Astrocyte of the spinal cord (primary cell): ENCODE measurements at regions not wholly inside any gene's neighbourhood (a gene's known extent, or its start where the extent isn't known, plus 50 kb on each side); places are given as distances from the start of the nearest gene placed in this dataset.
A peak's percentile ranks its signal among the peaks of the same experiment; 100 is the strongest.
"Not testable (repeated sequence)": the region's sequence is repeated elsewhere in the genome, so short reads cannot be mapped to it uniquely, and the experiment has no call there.

Source experiments
- DNase-seq: peaks from one replicate; pipeline ENCODE4 v3.0.0; 2011; ENCODE audit warnings: low read depth, low spot score
- H3K4me3 ChIP-seq: 2 replicates; pipeline ENCODE4 v1.5.1; 2011; ENCODE audit warnings: low read depth, mild to moderate bottlenecking, low read length, moderate library complexity
- CTCF ChIP-seq: IDR thresholded peaks from 2 replicates; pipeline ENCODE4 v1.5.1; 2012; ENCODE audit warnings: low read depth, mild to moderate bottlenecking, low read length, inconsistent platforms
- in situ Hi-C: cut with HindIII; loops from 2 replicates; pipeline ENCODE4 v1.10.0; 2017; ENCODE audit warnings: low sequenced_read_pairs

GRCh38 chr7:76117306-76117991 lies 69.5 kb downstream of the MDH2 start:
- in situ Hi-C loops, DNase-seq, H3K4me3 ChIP-seq: not testable (repeated sequence)

DNA sequence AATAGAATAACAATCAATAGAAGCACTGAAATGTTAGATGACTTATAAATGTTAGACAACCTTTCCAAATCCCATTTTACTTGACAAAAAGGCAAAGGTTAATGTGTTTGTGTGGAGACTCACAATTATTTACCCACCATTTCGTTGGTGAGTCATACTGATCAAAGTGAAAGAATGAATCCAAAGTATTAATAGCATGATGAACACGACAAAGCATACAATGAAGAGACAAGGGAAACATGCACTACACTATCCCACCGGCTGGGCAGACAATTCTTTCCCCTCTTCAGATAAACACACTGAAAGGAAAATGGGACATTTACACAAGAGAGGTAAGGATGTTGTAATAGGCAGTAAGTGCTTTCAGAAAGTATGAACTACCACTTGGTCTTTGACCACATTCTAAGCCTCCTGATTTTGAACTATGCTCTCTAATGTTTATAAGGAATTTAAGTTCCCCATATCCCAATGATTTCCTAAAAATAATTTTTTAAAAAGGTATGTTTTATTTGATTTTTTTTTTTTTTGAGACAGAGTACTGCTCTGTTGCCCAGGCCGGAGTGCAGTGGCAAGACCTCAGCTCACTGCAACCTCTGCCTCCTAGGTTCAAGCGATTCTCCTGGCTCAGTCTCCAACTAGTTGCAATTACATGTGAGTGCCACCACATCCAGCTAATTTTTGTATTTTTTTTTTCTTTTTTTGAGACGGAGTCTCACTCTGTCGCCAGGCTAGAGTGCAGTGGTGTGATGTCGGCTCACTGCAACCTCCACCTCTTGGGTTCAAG lies 70.5 kb downstream of the MDH2 start:
- DNase-seq, result peak; percentile 25
- in situ Hi-C loops, H3K4me3 ChIP-seq: not testable (repeated sequence)

DNA sequence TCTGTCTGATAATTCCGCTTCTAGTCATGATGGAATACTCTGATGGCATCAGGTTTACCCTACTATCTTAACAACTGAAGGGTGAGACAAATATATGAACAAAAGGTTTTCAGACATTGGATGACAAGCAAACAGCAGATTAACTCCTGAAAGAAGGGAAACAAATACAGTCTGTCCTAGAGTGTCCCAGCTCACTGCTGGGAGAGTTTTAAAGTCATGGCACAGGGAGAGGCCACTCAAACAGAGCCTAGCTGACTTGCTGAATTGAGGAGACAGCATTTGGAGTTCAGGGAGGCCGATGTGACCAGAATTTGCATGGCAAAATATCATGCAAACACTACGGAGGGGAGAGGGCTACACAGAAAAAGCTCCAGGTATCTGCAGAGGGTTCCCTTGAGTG lies 73.1 kb downstream of the MDH2 start:
- no peak overlapping the region for H3K4me3 ChIP-seq
- no peak for TF ChIP-seq CTCF
- no peak for DNase-seq
- in situ Hi-C loops, result no loop called here

- in situ Hi-C loops, result no loop called here
- DNase-seq, result peak; percentile 3
- TF ChIP-seq CTCF, result no peak
- H3K4me3 ChIP-seq, result no peak overlapping the region
These were observed 74.8 kb downstream of the MDH2 start for GRCh38 chr7:76122516-76123239.

DNA sequence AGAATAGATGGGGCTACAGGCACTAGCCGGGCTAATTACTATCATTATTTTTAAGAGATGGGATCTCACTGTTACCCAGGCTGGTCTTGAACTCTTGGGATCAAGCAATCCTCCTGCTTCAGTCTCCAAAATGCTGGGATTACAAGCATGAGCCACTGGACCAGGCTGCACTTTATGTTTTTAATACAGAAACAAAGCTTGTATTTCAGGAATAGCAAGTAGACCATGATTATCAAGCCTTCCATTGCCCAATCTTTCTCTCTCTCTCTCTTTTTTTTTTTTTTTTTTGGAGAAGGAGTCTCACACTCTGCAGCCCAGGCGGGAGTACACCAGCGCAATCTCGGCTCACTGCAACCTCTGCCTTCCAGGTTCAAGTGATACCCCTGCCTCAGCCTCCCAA lies 75.4 kb downstream of the MDH2 start:
- in situ Hi-C loops, result no loop called here
- no peak overlapping the region for H3K4me3 ChIP-seq
- no peak for DNase-seq
- TF ChIP-seq CTCF, result no peak

DNA sequence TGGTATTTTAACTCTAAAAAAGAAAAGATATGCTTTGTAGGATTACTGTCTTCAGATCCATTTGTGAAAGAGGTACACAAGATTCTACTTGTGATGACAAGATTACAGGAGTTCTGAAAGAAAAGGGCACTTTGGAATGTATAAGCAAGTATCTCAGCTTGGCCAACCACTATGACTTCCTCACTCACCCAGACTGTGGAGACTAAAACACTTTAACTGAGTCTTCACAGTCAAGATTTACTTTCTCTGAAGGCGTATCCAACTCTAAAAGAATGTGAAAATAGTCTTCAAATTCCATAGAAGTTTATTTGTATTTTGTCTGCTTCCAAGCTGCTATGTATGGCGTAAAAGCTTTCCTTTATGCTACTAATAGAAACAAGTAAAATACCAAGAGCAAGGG lies 76.1 kb upstream of the SRRM3 start:
- H3K4me3 ChIP-seq, result no peak overlapping the region
- DNase-seq, result no peak
- no peak for TF ChIP-seq CTCF
- in situ Hi-C loops, result no loop called here

DNA sequence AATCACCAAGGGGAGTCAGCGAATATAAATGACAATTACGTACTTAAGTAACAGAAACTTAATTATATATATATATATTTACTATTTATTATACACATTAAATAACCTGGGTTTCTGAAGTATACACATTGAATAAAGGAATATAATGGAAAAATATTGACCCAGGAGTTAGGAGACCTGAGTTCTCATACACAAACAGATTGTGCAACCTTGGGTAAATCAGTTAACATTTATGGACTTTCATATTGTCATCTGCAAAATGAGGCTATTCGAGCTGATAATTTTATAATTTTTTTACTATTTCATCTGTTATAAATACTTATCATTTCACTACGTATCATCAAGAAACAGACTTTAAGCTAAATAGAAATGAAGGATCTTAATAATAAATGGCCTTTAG lies 75.1 kb upstream of the SRRM3 start:
- in situ Hi-C loops, result no loop called here
- no peak for TF ChIP-seq CTCF
- DNase-seq, result no peak
- H3K4me3 ChIP-seq, result no peak overlapping the region
